ENCODE measurements at regions not wholly inside any gene's neighbourhood (a gene's known extent, or its start where the extent isn't known, plus 50 kb on each side); places are given as distances from the start of the nearest gene placed in this dataset.
"Not testable (repeated sequence)": the region's sequence is repeated elsewhere in the genome, so short reads cannot be mapped to it uniquely, and the experiment has no call there.

- H3K4me1 ChIP-seq; H3K9ac ChIP-seq; H3K27me3 ChIP-seq; H3K4me3 ChIP-seq; H4K20me1 ChIP-seq; H3K36me3 ChIP-seq; H3K27ac ChIP-seq; H3K4me2 ChIP-seq; H3K9me3 ChIP-seq (replicated peaks in 1 of 11): not testable (repeated sequence)
Measured at GRCh38 chr1:144140243-144140642, 168.5 kb upstream of the FAM72C start.

DNA sequence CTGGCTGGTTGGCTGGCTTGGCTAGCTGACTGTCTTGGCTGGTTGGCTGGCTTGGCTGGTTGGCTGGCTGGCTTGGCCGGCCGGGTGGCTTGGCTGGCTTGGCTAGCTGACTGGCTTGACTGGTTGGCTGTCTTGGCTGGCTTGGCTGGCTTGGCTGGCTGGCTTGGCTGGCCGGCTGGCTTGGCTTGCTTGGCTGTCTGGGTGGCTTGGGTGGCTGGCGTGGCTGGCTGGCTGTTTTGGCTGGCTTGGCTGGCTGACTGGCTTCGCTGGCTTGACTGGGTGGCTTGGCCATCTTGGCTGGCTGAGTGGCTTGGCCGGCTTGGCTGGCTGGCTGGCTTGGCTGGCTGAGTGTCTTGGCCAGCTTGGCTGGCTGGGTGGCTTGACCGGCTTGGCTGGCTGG, 133.2 kb upstream of the FAM72C start:
- not testable (repeated sequence) for H3K4me1 ChIP-seq, H3K36me3 ChIP-seq, H3K27ac ChIP-seq, H3K9ac ChIP-seq, H4K20me1 ChIP-seq, H3K4me3 ChIP-seq, H3K27me3 ChIP-seq, H3K4me2 ChIP-seq
- H3K9me3 ChIP-seq (replicated peaks in 1 of 11) = peaks cover 28 to 31% (median 30%) of the 10 kb centered on the region in 11 experiments

- H3K27ac ChIP-seq, H3K4me2 ChIP-seq, H3K36me3 ChIP-seq, H3K9ac ChIP-seq, H3K4me1 ChIP-seq, H3K27me3 ChIP-seq, H4K20me1 ChIP-seq: not testable (repeated sequence)
- peaks cover 28 to 31% (median 30%) of the 10 kb centered on the region in 11 experiments for H3K9me3 ChIP-seq (replicated peaks in 1 of 11)
- H3K4me3 ChIP-seq = peak overlapping the region in 1 of 10 experiments; percentile 20; a peak in 1 of 20 replicates
Measured at GRCh38 chr1:144104000-144104677, 132.4 kb upstream of the FAM72C start.

DNA sequence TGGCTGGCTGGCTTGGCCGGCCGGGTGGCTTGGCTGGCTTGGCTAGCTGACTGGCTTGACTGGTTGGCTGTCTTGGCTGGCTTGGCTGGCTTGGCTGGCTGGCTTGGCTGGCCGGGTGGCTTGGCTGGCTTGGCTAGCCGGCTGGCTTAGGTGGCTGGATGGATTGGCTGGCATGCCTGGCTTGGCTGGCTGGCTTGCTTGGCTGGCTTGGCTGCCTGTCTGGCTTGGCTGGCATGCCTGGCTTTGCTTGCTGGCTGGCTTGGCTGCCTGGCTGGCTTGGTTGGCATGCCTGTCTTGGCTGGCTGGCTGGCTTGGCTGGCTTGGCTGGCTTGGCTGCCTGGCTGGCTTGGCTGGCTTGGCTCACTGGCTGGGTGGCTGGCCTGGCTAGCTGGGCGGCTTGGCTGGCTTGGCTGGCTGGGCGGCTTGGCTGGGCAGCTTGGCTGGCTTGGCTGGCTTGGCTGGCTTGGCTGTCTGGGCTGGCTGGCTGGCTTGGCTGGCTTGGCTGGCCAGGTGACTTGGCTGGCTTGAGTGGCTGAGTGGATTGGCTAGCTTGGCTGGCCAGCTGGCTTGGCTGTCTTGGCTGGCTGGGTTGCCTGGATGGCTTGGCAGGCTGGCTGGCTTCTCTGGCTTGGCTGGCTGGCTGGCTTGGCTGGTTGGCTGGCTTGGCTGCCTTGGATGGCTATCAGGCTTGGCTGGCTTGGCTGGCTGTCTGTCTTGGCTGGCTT, 131.5 kb upstream of the FAM72C start:
- not testable (repeated sequence) for H3K27me3 ChIP-seq, H3K27ac ChIP-seq, H3K36me3 ChIP-seq, H3K4me2 ChIP-seq, H3K4me1 ChIP-seq, H3K9ac ChIP-seq, H3K4me3 ChIP-seq, H4K20me1 ChIP-seq
- H3K9me3 ChIP-seq (replicated peaks in 1 of 11) = peaks cover 28 to 31% (median 30%) of the 10 kb centered on the region in 11 experiments

GRCh38 chr1:144102046-144102745, 130.4 kb upstream of the FAM72C start:
- H3K4me3 ChIP-seq, H4K20me1 ChIP-seq, H3K4me1 ChIP-seq, H3K27ac ChIP-seq, H3K9ac ChIP-seq, H3K4me2 ChIP-seq, H3K36me3 ChIP-seq, H3K27me3 ChIP-seq: not testable (repeated sequence)
- peaks cover 28 to 31% (median 30%) of the 10 kb centered on the region in 11 experiments for H3K9me3 ChIP-seq (replicated peaks in 1 of 11)

GRCh38 chr1:144101397-144102045, 129.7 kb upstream of the FAM72C start:
- no peaks in the 10 kb centered on the region for H3K36me3 ChIP-seq
- peaks cover 0 to 7% (median 0%) of the 10 kb centered on the region in 11 experiments; a peak in 1 of 22 replicates for H3K27me3 ChIP-seq
- H3K9ac ChIP-seq = no peak overlapping the region
- H3K4me3 ChIP-seq = no peak overlapping the region
- H3K27ac ChIP-seq = no peak overlapping the region
- TF ChIP-seq Cebpa-rat (IDR thresholded peaks at IDR 0.05) = no peak
- no peak overlapping the region for H3K4me2 ChIP-seq
- H3K9me3 ChIP-seq (replicated peaks in 1 of 11) = peaks cover 28 to 31% (median 30%) of the 10 kb centered on the region in 11 experiments
- no peaks in the 10 kb centered on the region for H3K4me1 ChIP-seq
- H4K20me1 ChIP-seq = no peaks in the 10 kb centered on the region

- not testable (repeated sequence) for H3K36me3 ChIP-seq; H4K20me1 ChIP-seq; H3K27ac ChIP-seq; H3K4me1 ChIP-seq; H3K9me3 ChIP-seq (replicated peaks in 1 of 11)
- Histone ChIP-seq H3K4me2 (peak overlapping the region; percentile 53 to 85 (median 78); a peak in 21 of 22 replicates), H3K9ac (peak overlapping the region in 8 of 11 experiments; percentile 39 to 73 (median 56); a peak in 12 of 22 replicates), H3K27me3 (peaks cover 4 to 17% (median 11%) of the 10 kb centered on the region in 11 experiments), H3K4me3 (peak overlapping the region; percentile 55 to 72 (median 62))
Measured at GRCh38 chr1:144077167-144077841, 105.5 kb upstream of the FAM72C start.

DNA sequence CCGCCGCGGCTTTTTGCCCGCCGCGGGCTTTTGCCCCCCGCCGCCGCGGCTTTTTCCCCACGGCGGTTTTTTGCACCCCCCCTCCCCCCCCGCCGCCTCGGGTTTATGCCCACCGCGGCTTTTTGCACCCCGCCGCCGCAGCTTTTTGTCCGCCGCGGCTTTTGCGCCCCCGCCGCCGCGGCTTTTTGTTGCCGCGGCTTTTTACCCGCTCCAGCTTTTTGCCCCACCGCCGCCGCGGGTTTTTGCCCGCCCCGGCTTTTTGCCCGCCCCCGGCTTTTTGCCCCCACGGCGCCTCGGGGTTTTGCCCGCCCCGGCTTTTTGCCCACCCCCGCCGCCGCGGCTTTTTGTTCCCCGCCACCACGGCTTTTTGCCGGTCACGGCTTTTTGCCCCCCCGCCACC, 104.9 kb upstream of the FAM72C start:
- Histone ChIP-seq H3K27me3 (peaks cover 4 to 17% (median 11%) of the 10 kb centered on the region in 11 experiments), H3K4me3 (peak overlapping the region in 4 of 10 experiments; percentile 62 to 66 (median 64); a peak in 6 of 20 replicates)

DNA sequence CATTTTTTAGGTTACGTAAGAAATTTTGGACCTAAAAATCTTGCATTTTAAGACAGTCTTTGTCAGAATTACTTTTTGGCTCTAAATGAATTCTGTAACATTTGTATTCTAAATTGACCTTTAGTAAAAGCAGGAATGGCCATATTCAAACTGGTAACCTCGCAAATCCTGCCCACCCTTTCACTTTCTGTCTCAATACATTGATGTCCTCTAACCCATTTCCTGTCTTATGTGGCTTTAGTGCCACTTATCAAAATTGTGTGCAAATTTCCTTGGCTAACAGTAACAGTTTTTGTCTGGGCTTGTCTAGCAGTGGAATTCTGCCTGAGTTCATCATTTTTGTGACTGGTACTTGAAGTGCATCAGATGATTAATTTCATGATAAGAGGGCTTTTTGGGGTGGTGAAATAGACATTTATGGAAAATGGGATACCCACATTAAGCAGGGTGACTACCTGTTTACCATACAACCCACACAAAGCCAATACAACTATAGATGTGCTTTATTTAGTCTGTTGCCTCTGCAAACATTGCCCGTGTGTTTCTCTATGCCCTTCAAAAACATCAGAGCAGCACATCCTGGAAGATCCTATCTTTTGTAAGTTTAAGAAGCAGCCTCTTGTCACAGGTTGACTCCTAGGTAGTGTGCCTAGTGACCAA, 98.7 kb upstream of the FAM72C start:
- H3K9me3 ChIP-seq (replicated peaks in 1 of 11); H3K4me1 ChIP-seq: not testable (repeated sequence)

More for the DNA sequence above, 104.9 kb upstream of the FAM72C start:
- not testable (repeated sequence) for H3K36me3 ChIP-seq; H3K4me2 ChIP-seq; H3K9me3 ChIP-seq (replicated peaks in 1 of 11); H3K4me1 ChIP-seq; H3K27ac ChIP-seq; H4K20me1 ChIP-seq; H3K9ac ChIP-seq

DNA sequence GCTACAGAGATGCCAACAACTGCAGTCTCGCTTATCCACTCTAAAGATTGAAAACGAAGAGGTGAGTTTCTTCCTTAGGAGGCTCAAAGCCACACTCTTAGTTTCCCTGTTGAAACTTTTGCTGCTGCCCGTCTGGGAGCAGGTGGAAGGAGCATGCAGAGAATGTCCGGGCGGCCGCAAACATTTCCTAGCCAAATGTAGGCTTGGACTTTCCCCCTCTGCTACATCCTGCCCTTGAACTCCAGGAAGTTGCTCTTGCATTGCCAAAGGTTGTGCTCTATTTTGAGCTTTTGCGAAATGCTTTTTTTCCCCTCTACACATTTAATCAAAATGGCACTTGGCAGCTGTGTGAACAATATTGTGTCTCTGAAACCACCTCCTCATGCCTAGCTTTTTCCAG, 95.3 kb upstream of the FAM72C start:
- H3K27ac ChIP-seq; H3K4me2 ChIP-seq; H3K4me3 ChIP-seq; H4K20me1 ChIP-seq; H3K9ac ChIP-seq; H3K36me3 ChIP-seq; H3K9me3 ChIP-seq (replicated peaks in 1 of 11); H3K27me3 ChIP-seq; H3K4me1 ChIP-seq: not testable (repeated sequence)

More for the DNA sequence above, 98.7 kb upstream of the FAM72C start:
- H3K27ac ChIP-seq, H3K9ac ChIP-seq, H4K20me1 ChIP-seq, H3K27me3 ChIP-seq, H3K4me3 ChIP-seq, H3K4me2 ChIP-seq, H3K36me3 ChIP-seq: not testable (repeated sequence)

GRCh38 chr1:144066071-144066813, 94.5 kb upstream of the FAM72C start:
- H3K27ac ChIP-seq; H3K36me3 ChIP-seq; H4K20me1 ChIP-seq; H3K4me2 ChIP-seq; H3K27me3 ChIP-seq; H3K9me3 ChIP-seq (replicated peaks in 1 of 11); H3K4me1 ChIP-seq; H3K4me3 ChIP-seq; H3K9ac ChIP-seq: not testable (repeated sequence)
